ENCODE measurements at regions not wholly inside any gene's neighbourhood (a gene's known extent, or its start where the extent isn't known, plus 50 kb on each side); places are given as distances from the start of the nearest gene placed in this dataset.

DNA sequence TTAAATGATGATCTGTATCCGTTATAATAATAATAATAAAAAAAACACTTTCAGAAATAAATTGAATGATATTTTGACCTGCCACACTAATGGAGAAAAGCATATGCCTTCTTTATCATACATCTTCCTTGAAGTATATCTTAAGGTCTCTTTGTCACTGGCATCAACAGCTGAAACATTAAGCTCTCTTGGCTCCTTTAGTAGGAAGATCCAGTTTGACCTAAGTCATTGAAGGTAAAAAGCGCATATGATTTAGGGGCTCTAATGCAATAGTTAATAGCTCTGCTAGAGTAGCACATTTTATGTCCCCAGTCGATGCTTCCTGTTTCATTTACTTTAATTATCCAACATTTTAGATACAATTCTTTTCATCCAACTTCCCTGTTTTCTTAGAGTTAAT, 1010.8 kb downstream of the STPG2 start:
- TF ChIP-seq, protein P1, sequence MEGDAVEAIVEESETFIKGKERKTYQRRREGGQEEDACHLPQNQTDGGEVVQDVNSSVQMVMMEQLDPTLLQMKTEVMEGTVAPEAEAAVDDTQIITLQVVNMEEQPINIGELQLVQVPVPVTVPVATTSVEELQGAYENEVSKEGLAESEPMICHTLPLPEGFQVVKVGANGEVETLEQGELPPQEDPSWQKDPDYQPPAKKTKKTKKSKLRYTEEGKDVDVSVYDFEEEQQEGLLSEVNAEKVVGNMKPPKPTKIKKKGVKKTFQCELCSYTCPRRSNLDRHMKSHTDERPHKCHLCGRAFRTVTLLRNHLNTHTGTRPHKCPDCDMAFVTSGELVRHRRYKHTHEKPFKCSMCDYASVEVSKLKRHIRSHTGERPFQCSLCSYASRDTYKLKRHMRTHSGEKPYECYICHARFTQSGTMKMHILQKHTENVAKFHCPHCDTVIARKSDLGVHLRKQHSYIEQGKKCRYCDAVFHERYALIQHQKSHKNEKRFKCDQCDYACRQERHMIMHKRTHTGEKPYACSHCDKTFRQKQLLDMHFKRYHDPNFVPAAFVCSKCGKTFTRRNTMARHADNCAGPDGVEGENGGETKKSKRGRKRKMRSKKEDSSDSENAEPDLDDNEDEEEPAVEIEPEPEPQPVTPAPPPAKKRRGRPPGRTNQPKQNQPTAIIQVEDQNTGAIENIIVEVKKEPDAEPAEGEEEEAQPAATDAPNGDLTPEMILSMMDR (IDR thresholded peaks at IDR 0.05; ENCODE audit: insufficient read depth, low read depth, low read length): no peak
- TF ChIP-seq EZH2 (IDR thresholded peaks at IDR 0.05; ENCODE audit: insufficient read depth, low read length): no peak
